GM12873 (cell line): ENCODE measurements at regions not wholly inside any gene's neighbourhood (a gene's known extent, or its start where the extent isn't known, plus 50 kb on each side); places are given as distances from the start of the nearest gene placed in this dataset.

Experiments used
- CTCF ChIP-seq: IDR thresholded peaks from 2 replicates; pipeline ENCODE4 v1.5.1; 2012; ENCODE audit warnings: low read depth, mild to moderate bottlenecking, moderate library complexity, low read length, control low read depth; ENCODE audit not compliant: insufficient read depth; ENCODE audit errors: missing control alignments

- no peak for TF ChIP-seq CTCF
These were observed 320.4 kb downstream of the RWDD3 start for GRCh38 chr1:95554408-95554807.

GRCh38 chr1:95558791-95559190 lies 324.8 kb downstream of the RWDD3 start:
- no peak for TF ChIP-seq CTCF

- TF ChIP-seq CTCF, result no peak
These were observed 327.3 kb downstream of the RWDD3 start for GRCh38 chr1:95561346-95561745.

- no peak for TF ChIP-seq CTCF
These were observed 328.2 kb downstream of the RWDD3 start for GRCh38 chr1:95562230-95562629.

- TF ChIP-seq CTCF, result no peak
These were observed 338.0 kb downstream of the RWDD3 start for GRCh38 chr1:95572002-95572401.

GRCh38 chr1:95572962-95573361 lies 339.0 kb downstream of the RWDD3 start:
- no peak for TF ChIP-seq CTCF

- TF ChIP-seq CTCF, result no peak
These were observed 341.3 kb downstream of the RWDD3 start for GRCh38 chr1:95575291-95575690.
